22Rv1 (cell line): ENCODE measurements at regions not wholly inside any gene's neighbourhood (a gene's known extent, or its start where the extent isn't known, plus 50 kb on each side); places are given as distances from the start of the nearest gene placed in this dataset.

Experiments
- H3K27ac ChIP-seq: fragments of 450-650 bp; 2 replicates; pipeline ENCODE4 v1.5.1; 2017
- CTCF ChIP-seq: fragments of 450-650 bp; IDR thresholded peaks from 2 replicates; pipeline ENCODE4 v1.5.1; 2017; ENCODE audit warnings: mild to moderate bottlenecking
- ZFX ChIP-seq: fragments of 450-650 bp; IDR thresholded peaks from 2 replicates; pipeline ENCODE4 v1.6.1; 2017; ENCODE audit warnings: antibody characterized with exemption, borderline replicate concordance

- TF ChIP-seq CTCF, result no peak
- no peak for TF ChIP-seq ZFX
- H3K27ac ChIP-seq, result no peak overlapping the region
Measured at GRCh38 chr3:187795207-187795960, 50.1 kb upstream of the BCL6 start.

GRCh38 chr3:187798126-187798525 is 52.9 kb upstream of the BCL6 start:
- TF ChIP-seq CTCF, result no peak
- TF ChIP-seq ZFX, result no peak
- no peak overlapping the region for H3K27ac ChIP-seq

GRCh38 chr3:187798531-187799530 is 53.6 kb upstream of the BCL6 start:
- TF ChIP-seq ZFX (no peak), CTCF (no peak)
- no peak overlapping the region for H3K27ac ChIP-seq

- TF ChIP-seq CTCF (no peak), ZFX (no peak)
- no peak overlapping the region for H3K27ac ChIP-seq
Measured at GRCh38 chr3:187799942-187800641, 54.8 kb upstream of the BCL6 start.

- TF ChIP-seq CTCF, result no peak
- TF ChIP-seq ZFX, result no peak
- H3K27ac ChIP-seq, result no peak overlapping the region
Measured at GRCh38 chr3:187801152-187801551, 55.9 kb upstream of the BCL6 start.

- no peak for TF ChIP-seq ZFX
- no peak for TF ChIP-seq CTCF
Measured at GRCh38 chr3:187802203-187802927, 57.1 kb upstream of the BCL6 start.

More at GRCh38 chr3:187802203-187802927, 57.1 kb upstream of the BCL6 start:
- H3K27ac ChIP-seq, result no peak overlapping the region
